Panc1 (cell line): ENCODE measurements at regions not wholly inside any gene's neighbourhood (a gene's known extent, or its start where the extent isn't known, plus 50 kb on each side); places are given as distances from the start of the nearest gene placed in this dataset.

ENCODE experiments used
- ATAC-seq: fragments of 200-7000 bp; cut with Tn5 transposase; 2 replicates; pipeline ENCODE4 v1.9.1; 2020; ENCODE audit warnings: mild to moderate bottlenecking, moderate library complexity
- BruUV-seq: library from RNA; stranded (reverse); fragments of 400-500 nt; replicated peaks from 2 replicates; lab custom pipeline; 2021; lab: Mats Ljungman, UMichigan
- CTCF ChIA-PET: fragments of 300-600 bp; sonication (Branson Sonifier 250); formaldehyde crosslinking; loops from one replicate; lab custom pipeline; 2022; ENCODE audit warnings: antibody characterized with exemption; lab: Charles Lee
- POLR2A ChIA-PET: fragments of 300-600 bp; sonication (Branson Sonifier 250); formaldehyde crosslinking; loops from one replicate; lab custom pipeline; 2022; ENCODE audit warnings: antibody characterized with exemption; lab: Charles Lee
- DNase-seq: peaks from one replicate; pipeline ENCODE4 v3.0.0-alpha.2; 2010; ENCODE audit warnings: low read depth, low spot score
- H3K27ac ChIP-seq: 2 replicates; pipeline ENCODE4 v1.5.1; 2011; ENCODE audit warnings: mild to moderate bottlenecking, low read length, inconsistent platforms
- H3K27me3 ChIP-seq: fragments of 200-500 bp; sonication (Bioruptor generic); 2 replicates; pipeline ENCODE4 v1.6.0; 2014; ENCODE audit warnings: low read length, inconsistent platforms; ENCODE audit not compliant: control insufficient read depth, insufficient read depth
- H3K36me3 ChIP-seq: fragments of 200-500 bp; sonication (Bioruptor generic); 2 replicates; pipeline ENCODE4 v1.5.1; 2014; ENCODE audit warnings: inconsistent platforms, mild to moderate bottlenecking, low read length, moderate library complexity; ENCODE audit not compliant: control insufficient read depth, insufficient read depth
- H3K4me1 ChIP-seq: 2 replicates; pipeline ENCODE4 v1.5.1; 2011; ENCODE audit warnings: inconsistent platforms, mild to moderate bottlenecking, low read length, moderate library complexity; ENCODE audit not compliant: control insufficient read depth, insufficient read depth
- H3K4me3 ChIP-seq, 2 experiments: 2 replicates each; pipeline ENCODE4 v1.5.1; 2011 to 2012; ENCODE audit warnings: low read depth in 2 of 2, low read length in 2 of 2, mild to moderate bottlenecking in 2 of 2, inconsistent platforms in 1 of 2, moderate library complexity in 1 of 2
- H3K9me3 ChIP-seq: fragments of 200-500 bp; sonication (Bioruptor generic); 2 replicates; pipeline ENCODE4 v1.5.1; 2014; ENCODE audit warnings: low read depth, mild to moderate bottlenecking, inconsistent platforms, low read length, moderate library complexity; ENCODE audit not compliant: control insufficient read depth, insufficient read depth
- CTCF ChIP-seq: fragments of 450-650 bp; IDR thresholded peaks from 2 replicates; pipeline ENCODE4 v1.5.1; 2017; ENCODE audit warnings: mild to moderate bottlenecking
- POLR2AphosphoS5 ChIP-seq: IDR thresholded peaks from 2 replicates; pipeline ENCODE4 v1.6.1; 2012; ENCODE audit warnings: mild to moderate bottlenecking, low read depth, low read length, moderate library complexity
- REST ChIP-seq, 2 experiments: IDR thresholded peaks; 2 replicates each; pipeline ENCODE4 v1.6.1; 2011 to 2012; ENCODE audit warnings: low read depth in 2 of 2, control low read depth in 1 of 2, low read length in 1 of 2, mild to moderate bottlenecking in 1 of 2, moderate library complexity in 1 of 2; ENCODE audit not compliant: insufficient read depth in 1 of 2
- SIN3A ChIP-seq: IDR thresholded peaks from 2 replicates; pipeline ENCODE4 v1.6.1; 2012; ENCODE audit warnings: low read depth, mild to moderate bottlenecking, low read length, moderate library complexity, borderline replicate concordance; ENCODE audit not compliant: insufficient read depth
- TCF7L2 ChIP-seq: IDR thresholded peaks from 2 replicates; pipeline ENCODE4 v1.6.1; 2011; ENCODE audit warnings: mild to moderate bottlenecking, low read depth, low read length, inconsistent platforms
- in situ Hi-C: cut with HindIII; loops from 2 replicates; pipeline ENCODE4 v1.10.0; 2016; ENCODE audit warnings: low sequenced_read_pairs, low pct_unique_long_range_greater_than_20kb
- intact Hi-C: fragments of 100-400 bp; cut with micrococcal nuclease; formaldehyde crosslinking; loops from one replicate; pipeline ENCODE4 v1.10.0; 2022; ENCODE audit not compliant: unreplicated experiment

- no peaks in the 10 kb centered on the region for H3K36me3 ChIP-seq
- ATAC-seq: no peak
Measured at GRCh38 chrX:22445880-22446279, 173.2 kb downstream of the CBLL2 start.

GRCh38 chrX:22462959-22463358 lies 190.2 kb downstream of the CBLL2 start:
- TF ChIP-seq SIN3A (no peak), POLR2AphosphoS5 (no peak), TCF7L2 (no peak), REST (IDR thresholded peaks at IDR 0.05; ENCODE audit: insufficient read depth in 1 of 2, low read depth in 2 of 2, low read length in 1 of 2) (no peak), CTCF (no peak)
- ATAC-seq: no peak
- ChIA-PET CTCF (no interaction called here), POLR2A (no interaction called here)
- no peaks in the 10 kb centered on the region for H3K4me1 ChIP-seq
- H3K4me3 ChIP-seq: no peak overlapping the region
- no peaks in the 10 kb centered on the region for H3K36me3 ChIP-seq
- no peaks in the 10 kb centered on the region for H3K27me3 ChIP-seq
- no peaks in the 10 kb centered on the region for H3K9me3 ChIP-seq
- BruUV-seq: no TSS peak
- in situ Hi-C loops: no loop called here
- no peak overlapping the region for H3K27ac ChIP-seq
- intact Hi-C loops: no loop called here
- no peak for DNase-seq

More at GRCh38 chrX:22445880-22446279, 173.2 kb downstream of the CBLL2 start:
- no peaks in the 10 kb centered on the region for H3K9me3 ChIP-seq
- no peaks in the 10 kb centered on the region for H3K4me1 ChIP-seq
- no peaks in the 10 kb centered on the region for H3K27me3 ChIP-seq
- no peak for DNase-seq
- no peak for TF ChIP-seq REST (IDR thresholded peaks at IDR 0.05; ENCODE audit: insufficient read depth in 1 of 2, low read depth in 2 of 2, low read length in 1 of 2)
- TF ChIP-seq POLR2AphosphoS5: no peak
- no peak for TF ChIP-seq CTCF
- no peak for TF ChIP-seq SIN3A
- no peak for TF ChIP-seq TCF7L2
- no peak overlapping the region for H3K4me3 ChIP-seq
- in situ Hi-C loops (no loop called here), intact Hi-C loops (no loop called here)
- no TSS peak for BruUV-seq
- CTCF ChIA-PET: no interaction called here
- POLR2A ChIA-PET: no interaction called here
- H3K27ac ChIP-seq: no peak overlapping the region
